ENCODE measurements at regions not wholly inside any gene's neighbourhood (a gene's known extent, or its start where the extent isn't known, plus 50 kb on each side); places are given as distances from the start of the nearest gene placed in this dataset.
"Not testable (repeated sequence)": the region's sequence is repeated elsewhere in the genome, so short reads cannot be mapped to it uniquely, and the experiment has no call there.

DNA sequence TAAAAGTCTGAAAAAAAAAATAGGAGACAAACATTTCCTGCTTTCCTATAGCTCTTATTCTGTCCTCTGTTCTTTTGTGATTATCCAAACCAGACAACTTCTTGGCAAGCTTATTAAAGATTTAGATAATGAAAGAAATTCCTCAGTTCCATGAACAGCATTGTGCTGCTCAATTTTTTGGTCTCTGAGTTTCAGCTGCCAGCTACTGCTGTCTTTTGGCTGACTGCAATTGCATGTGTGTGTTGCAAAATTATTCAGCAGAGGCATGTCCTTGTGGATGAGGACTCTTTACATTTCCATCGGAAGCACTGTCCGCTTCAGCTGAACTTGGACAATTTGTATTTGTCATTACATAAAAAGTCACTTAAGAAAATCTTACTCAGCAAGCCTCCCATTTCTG lies 397.3 kb upstream of the RASGRP1 start:
- DNase-seq (ENCODE audit: extremely low read depth in 1 of 11, low read depth in 9 of 11, low spot score in 4 of 11): no peak

GRCh38 chr15:38972831-38973230 lies 408.2 kb upstream of the RASGRP1 start:
- no peak for DNase-seq (ENCODE audit: extremely low read depth in 1 of 11, low read depth in 9 of 11, low spot score in 4 of 11)

- DNase-seq (ENCODE audit: extremely low read depth in 1 of 11, low read depth in 9 of 11, low spot score in 4 of 11): no peak
These were observed 410.8 kb upstream of the RASGRP1 start for GRCh38 chr15:38975282-38975990.

DNA sequence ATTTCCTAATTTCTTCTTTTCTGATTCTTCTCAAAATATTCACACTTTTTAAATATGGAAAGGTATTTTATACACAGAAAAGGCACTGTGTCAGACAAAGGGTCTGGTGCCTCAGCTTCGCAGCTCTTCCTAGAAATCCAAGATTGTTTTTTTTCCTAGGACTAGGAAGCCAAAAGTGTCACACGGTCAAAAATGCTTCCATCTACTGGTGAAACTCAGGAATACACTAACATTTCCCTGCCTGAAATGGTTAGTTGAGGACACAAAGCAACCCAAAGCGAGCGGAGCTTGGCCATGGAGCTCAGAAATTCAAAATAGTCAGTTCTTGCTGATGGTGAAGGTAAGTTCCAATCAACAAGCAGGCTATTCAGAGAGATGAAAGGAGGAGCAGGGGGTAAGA lies 426.5 kb upstream of the RASGRP1 start:
- peak in 2 of 11 donors; percentile 31 to 46 for DNase-seq (ENCODE audit: extremely low read depth in 1 of 11, low read depth in 9 of 11, low spot score in 4 of 11)

GRCh38 chr15:38991701-38992100 lies 427.1 kb upstream of the RASGRP1 start:
- no peak for DNase-seq (ENCODE audit: extremely low read depth in 1 of 11, low read depth in 9 of 11, low spot score in 4 of 11)

- peak in 3 of 11 donors; percentile 33 to 56 (median 47) for DNase-seq (ENCODE audit: extremely low read depth in 1 of 11, low read depth in 9 of 11, low spot score in 4 of 11)
These were observed 427.9 kb upstream of the RASGRP1 start for GRCh38 chr15:38992506-38992905.

DNA sequence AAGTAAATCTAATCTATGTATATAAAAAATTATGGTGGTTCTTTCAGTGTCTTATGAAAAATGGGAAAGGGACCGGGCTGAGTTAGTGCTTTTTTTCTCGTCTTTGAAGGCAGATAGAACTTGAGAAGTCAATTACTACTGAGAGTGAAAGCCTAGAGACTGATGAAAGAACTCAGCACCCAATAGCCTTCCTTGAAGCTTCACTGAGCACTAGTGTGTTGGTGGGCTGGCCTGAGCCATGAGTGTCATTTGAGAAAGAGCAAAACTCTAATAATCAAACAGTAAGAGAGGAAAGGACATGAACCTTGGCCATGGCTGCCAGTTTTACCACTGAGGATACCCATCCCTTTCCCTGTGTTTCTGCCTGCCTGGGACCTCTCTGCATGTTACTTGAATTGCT lies 428.3 kb upstream of the RASGRP1 start:
- DNase-seq (ENCODE audit: extremely low read depth in 1 of 11, low read depth in 9 of 11, low spot score in 4 of 11): no peak

DNA sequence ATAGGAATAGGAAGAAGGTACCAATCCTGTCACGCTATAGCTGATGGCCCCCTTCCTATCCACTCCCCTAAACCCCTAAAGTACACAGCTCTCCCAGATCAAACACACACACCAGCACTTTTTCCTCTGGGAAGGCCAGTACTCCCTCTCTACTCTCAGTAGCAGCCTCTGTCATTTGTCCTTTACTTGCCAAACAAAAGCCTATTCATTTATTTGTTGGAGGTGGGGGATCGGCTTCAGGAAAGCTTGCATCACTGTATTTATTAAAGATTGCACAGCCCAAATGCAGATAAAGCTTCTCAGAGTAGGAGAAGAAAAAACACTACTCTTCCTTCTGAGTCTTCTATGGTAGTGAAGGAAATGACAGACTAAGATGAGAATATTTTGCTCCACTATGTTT lies 429.7 kb upstream of the RASGRP1 start:
- no peak for DNase-seq (ENCODE audit: extremely low read depth in 1 of 11, low read depth in 9 of 11, low spot score in 4 of 11)

- peak in 1 of 11 donors; percentile 43 for DNase-seq (ENCODE audit: extremely low read depth in 1 of 11, low read depth in 9 of 11, low spot score in 4 of 11)
These were observed 431.6 kb upstream of the RASGRP1 start for GRCh38 chr15:38996111-38996631.

GRCh38 chr15:38997841-38998240 lies 433.2 kb upstream of the RASGRP1 start:
- no peak for DNase-seq (ENCODE audit: extremely low read depth in 1 of 11, low read depth in 9 of 11, low spot score in 4 of 11)

GRCh38 chr15:39000008-39000734 lies 435.6 kb upstream of the RASGRP1 start:
- DNase-seq (ENCODE audit: extremely low read depth in 1 of 11, low read depth in 9 of 11, low spot score in 4 of 11): no peak

DNA sequence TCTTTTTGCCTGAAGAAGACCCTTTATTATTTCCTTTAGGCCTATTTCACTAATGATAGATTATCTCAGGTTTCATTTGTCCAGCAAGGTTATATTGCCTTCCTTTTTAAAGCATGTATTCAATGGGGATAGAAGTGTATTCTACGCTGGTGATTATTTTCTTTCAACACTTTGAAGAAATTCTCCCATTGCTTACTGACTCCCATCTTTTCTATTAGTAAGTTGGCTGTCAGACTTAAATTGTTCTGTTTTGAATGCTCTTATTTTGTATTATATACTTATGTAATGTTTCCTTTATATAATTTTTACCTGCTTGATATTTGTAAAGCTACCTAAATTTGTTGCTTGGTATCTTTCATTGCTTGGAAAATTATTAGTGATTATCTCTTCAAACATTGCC lies 445.1 kb upstream of the RASGRP1 start:
- no peak for DNase-seq (ENCODE audit: extremely low read depth in 1 of 11, low read depth in 9 of 11, low spot score in 4 of 11)

GRCh38 chr15:39011066-39011465 lies 446.5 kb upstream of the RASGRP1 start:
- not testable (repeated sequence) for DNase-seq (ENCODE audit: extremely low read depth in 1 of 11, low read depth in 9 of 11, low spot score in 4 of 11)

- no peak for DNase-seq (ENCODE audit: extremely low read depth in 1 of 11, low read depth in 9 of 11, low spot score in 4 of 11)
These were observed 448.6 kb upstream of the RASGRP1 start for GRCh38 chr15:39013262-39013661.

GRCh38 chr15:39014682-39015081 lies 450.1 kb upstream of the RASGRP1 start:
- no peak for DNase-seq (ENCODE audit: extremely low read depth in 1 of 11, low read depth in 9 of 11, low spot score in 4 of 11)

- no peak for DNase-seq (ENCODE audit: extremely low read depth in 1 of 11, low read depth in 9 of 11, low spot score in 4 of 11)
These were observed 452.1 kb upstream of the RASGRP1 start for GRCh38 chr15:39016706-39017105.

GRCh38 chr15:39018966-39019365 lies 454.4 kb upstream of the RASGRP1 start:
- no peak for DNase-seq (ENCODE audit: extremely low read depth in 1 of 11, low read depth in 9 of 11, low spot score in 4 of 11)

- no peak for DNase-seq (ENCODE audit: extremely low read depth in 1 of 11, low read depth in 9 of 11, low spot score in 4 of 11)
These were observed 456.7 kb upstream of the RASGRP1 start for GRCh38 chr15:39021341-39021740.

DNA sequence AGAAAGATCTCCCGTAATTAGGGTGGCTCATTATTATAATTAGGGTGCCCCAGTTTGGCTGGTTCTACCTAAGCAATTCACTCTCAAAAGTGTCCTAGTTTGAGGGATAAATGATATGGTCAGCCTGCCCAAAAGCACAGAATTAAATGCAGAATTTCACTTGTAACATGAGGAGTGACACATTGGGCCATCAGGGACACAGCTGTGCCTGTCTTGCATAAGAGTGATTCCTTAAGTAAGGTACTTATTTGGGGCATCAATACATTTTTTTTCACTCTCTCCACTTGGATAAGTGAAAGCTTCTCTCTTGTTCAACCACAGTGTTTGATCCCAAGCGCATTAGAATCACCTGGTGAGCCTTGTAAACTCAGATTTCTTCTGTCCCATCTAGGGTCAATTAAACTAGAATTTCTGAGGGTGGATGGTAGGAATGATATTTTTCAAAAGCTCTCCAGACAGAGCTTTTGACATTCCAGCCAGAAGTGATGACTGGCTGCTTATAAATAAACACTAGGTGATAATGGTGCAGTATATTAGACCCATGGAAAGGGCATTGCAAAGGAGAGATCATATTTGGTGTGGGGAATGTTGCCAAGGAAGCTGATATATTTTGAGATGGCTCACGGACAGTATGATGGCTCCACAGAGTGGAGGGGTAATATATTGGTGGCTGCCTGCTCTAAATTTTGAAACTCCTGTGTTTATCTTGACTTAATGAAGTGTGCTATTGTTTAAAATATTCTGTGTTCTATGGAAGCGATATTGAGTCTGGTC lies 458.1 kb upstream of the RASGRP1 start:
- no peak for DNase-seq (ENCODE audit: extremely low read depth in 1 of 11, low read depth in 9 of 11, low spot score in 4 of 11)

- no peak for DNase-seq (ENCODE audit: extremely low read depth in 1 of 11, low read depth in 9 of 11, low spot score in 4 of 11)
These were observed 460.7 kb upstream of the RASGRP1 start for GRCh38 chr15:39025321-39025720.
